HG03571 (cell line): ENCODE measurements at regions not wholly inside any gene's neighbourhood (a gene's known extent, or its start where the extent isn't known, plus 50 kb on each side); places are given as distances from the start of the nearest gene placed in this dataset.
A peak's percentile ranks its signal among the peaks of the same experiment; 100 is the strongest.

ENCODE experiments used
- ATAC-seq: cut with Tn5 transposase; IDR thresholded peaks from one replicate; pipeline ENCODE4 v1.9.1; 2021; ENCODE audit not compliant: unreplicated experiment

DNA sequence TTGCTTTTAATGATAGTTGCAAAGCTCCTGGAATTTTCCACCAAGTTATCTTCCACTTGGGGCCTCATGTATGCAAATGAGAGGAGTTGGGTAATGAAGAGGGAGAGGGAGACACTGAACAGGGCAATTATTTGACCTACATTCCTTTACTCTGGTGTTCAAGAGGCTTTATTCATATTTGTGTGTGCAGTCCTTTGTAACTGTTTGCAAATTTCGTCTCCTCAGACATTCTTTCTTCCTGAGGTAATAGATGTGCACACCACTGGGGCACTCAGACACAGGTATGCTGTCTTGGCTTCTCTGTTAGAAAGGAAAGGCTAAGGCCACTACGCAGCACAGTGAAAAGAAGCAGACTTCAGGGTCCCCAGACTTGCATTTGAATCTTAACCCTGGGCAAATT lies 189.7 kb upstream of the IL12A start:
- no peak for ATAC-seq

DNA sequence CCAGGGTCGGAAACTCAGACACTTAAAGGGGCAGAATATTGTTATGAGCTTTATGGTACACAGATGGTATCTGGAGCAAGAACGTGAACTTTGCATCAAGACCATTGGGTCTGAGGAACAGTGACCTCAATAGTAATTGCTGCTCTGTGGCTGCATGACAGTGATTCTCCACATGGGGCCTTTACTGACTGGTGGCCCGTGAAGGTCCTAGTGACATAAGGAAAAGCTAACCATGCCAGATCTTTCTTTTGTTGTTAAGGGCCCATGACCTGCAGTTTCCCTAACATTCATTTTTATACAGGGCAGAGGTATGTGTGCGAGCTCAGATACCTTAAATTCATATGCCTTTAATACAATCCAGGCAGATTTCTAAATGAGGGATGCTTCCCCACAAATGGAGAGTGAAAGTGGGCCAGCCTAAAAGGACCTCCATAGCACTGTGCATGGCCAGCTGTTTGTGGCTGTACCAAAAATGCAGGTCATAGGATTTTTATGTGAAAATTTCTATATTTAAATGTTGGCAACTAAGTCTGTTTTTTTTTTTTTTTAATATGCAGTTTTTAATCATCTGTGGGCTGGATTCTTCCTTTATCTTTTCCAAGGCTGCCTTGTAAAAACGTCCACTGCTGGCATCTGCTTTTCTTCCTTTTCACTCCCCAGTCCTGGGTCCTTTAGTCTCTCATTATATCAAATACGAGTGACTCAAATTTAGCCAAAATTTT lies 188.0 kb upstream of the IL12A start:
- no peak for ATAC-seq

DNA sequence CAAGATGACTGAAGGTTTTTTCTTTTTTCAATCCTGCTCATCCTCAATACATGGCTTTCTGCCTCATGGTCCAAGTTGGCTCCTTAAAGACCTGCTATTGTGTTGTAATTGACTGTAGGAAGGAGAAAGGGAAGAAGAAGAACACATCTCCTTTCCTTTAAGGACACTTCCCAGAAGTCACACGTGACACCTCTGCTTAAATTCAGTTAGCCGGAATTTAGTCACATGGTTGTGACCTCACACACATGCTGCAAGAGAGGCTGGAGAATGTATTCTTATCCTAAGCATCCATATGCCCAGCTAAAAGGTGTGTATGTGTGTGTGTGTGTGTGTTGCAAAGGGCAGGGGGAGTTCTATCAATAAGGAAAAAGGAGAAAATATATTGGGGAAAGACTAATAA lies 185.8 kb upstream of the IL12A start:
- no peak for ATAC-seq

DNA sequence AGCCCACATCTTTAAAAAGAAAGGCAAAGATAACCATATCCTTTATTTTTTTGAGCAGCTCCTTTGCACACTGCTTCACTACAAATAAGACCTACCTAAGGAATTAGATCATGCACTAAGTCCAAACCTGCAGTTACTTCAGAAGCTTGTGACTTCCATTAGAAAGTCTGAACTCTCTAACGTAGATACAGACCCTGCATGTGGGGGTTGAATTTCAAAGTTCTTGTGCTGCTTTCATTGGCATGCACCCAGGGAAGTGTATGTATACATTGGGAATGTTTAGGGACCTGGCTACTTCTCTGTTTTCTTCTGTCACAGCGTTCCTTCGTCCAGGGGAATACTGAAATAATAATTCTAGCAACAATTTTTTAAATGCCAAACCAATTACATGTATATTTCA lies 185.2 kb upstream of the IL12A start:
- no peak for ATAC-seq

DNA sequence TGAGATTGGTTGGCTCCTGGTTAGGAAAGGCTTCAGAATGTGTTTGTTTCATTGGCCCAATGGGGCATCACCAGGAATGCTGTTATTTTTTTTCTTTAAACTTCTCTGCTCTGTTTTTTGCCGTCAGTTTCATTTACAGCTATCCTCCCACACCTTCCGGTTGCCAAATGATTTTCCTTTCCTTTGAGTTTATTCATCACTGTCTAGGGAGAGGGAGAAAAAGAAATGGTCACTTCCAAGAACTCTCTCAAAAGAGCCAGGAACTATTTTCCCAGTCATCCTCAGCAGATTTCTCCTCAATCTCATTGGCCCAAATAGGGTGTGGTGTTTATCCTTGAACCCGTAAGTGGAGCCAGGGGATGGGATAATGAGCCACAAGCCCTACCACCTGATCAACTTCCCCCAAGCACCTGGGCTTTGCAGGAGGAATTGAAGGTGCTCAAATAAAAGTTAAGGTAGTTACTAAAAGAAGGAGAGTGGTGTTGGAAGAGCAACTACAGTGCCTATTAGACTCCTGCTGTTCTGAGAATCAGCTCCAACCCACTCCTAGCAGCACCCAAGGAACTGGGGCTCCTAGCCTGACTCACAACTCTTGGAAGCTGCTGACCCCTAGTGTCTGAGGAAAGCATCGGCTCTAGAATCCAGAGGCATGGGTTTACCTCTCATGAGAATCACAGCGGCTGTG lies 183.8 kb upstream of the IL12A start:
- peak; percentile 94 for ATAC-seq

DNA sequence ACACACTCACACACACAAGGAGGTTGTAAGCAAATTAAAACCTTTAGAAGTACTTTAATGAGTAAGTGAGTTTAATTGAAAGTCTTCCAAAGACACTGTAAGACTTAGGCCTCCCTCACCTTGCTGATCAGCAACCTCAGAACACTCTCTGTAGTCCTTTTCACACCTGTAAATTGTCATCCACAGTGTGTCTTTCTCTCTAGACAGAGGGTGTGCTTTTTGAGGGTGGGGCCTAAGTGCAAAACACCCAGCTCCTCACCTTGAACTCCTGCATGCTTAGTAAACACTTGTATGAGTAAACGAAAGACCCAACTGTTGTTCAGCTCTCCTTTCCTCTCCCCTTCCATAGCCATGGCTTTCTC lies 183.2 kb upstream of the IL12A start:
- peak; percentile 11 for ATAC-seq

DNA sequence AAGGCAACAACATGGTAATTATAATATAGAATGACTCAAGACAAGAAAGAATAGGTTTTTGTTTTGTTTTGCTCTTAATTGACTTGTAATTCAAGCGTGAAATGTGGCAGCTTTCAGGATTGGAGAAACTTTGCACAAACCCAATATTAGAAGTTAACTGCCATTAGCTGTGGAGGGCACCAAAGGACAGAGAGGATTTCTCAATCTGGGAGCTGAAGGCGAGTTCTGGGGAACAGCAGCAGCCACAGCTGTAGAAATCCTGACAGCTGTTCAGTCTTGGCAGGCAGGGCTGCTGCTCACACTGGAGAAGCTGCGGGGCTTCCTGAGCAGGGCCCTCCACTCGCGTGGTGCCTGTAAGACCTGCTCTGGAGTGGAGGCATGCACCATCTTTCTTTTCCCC lies 182.2 kb upstream of the IL12A start:
- no peak for ATAC-seq

DNA sequence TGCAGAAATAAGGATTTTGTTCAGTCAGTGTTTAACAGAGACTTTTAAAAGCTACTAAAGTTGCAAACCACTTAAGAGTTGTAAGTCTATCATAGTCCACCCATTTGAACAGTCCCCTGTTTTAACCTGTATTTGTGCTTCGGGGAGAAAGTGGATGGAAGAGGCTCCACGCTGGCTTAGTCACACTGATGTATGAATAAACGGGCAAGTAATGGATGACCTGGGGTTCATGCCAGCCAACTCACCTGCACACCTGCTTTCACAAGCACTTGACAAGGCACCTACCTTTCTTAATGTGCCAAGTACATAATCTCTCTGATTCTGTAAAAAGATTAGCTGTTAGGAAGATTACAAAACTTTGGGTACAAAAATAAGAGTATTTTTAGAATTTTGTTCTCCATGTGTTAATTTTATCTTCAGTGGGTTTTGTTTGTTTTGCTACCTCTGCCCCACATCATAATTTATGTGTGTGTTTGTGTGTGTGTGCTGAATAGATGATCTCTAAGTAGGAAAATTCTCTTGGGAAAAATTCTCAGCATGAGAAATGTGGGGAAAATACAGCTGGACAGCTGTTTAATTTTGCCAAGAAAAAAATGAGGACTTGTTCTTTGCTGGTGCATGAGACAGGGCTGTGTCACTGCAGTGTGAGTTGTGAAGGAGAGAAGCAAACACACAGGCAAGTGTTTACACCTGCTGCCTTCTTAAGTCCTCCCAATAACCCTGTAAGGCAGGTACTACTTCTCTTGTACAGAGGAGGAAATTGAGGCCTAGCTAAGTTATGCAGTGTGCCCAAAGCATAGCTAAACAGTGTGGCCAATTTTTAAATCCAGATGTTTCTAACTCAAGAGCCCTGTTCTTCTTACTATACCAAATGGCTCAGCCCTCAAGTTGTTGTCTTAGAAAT lies 181.2 kb upstream of the IL12A start:
- no peak for ATAC-seq

DNA sequence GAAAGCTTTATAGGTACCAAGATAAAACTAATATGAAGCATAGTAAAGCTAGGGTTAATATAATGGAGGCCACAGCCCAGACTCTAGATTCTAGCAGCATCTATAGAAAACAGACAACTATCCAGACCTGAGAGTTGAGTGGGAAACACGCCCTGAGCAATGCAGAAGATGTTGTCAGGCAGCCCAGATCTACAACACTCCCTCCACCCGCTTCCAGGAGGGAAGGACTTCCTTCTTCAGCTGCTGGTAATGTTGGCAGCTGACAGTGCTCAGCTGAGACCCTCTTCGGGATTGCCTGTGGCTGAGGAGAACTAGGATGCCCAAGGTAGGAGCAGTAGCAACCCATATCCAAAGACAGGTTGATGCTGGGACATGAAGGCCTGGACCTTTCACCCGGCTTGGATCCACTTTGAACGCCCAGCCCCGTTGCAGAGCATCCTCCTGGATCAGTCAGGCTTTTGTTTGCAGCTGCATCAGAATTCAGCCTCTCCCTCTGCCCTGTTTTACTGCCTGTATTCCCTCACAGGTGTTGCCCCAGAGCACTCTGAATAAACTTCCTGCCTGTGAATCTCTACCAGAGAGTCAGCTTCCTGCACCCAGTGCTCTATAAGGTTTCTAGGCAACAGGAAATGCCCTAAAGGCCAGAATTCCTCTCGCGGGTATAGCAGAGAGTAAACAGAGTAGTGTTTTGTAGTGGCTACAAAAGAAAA lies 174.7 kb upstream of the IL12A start:
- ATAC-seq = no peak

DNA sequence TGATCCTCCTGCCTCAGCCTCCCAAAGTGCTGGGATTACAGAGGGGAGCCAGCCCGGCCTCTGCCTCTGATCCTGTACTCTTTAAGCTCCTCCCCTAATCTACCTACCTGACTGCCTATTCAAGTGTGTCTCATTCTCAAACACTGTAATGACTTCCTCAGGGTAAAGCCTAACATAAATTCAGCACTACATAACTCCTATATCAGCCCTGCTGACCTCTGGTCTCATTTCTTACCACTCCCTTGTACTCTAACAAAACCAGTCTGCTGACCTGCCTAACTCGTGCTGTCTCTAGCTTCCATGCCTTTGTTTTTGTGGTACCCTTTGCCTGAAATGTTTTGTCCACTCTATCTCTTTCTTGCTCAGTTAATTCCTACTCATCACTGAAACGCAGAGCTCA lies 172.1 kb upstream of the IL12A start:
- ATAC-seq = no peak

DNA sequence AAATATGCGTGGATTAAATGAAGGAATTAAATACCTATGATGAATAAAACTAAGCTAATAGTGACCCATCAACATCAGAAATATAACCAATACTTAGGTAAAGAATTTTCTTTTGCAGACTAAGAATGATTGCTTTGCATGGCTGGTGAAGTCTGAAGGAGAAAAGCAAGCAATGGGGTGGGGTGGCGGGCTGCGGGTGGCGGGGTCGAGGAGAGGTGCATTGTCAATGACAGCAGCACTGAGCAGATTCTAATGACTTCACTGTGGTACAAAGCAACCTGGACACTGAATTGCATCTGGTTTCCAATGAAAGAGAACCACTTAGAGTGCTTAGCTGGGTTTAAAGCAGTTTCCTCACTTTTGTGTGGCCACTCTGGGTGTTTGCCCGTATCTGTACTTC lies 171.5 kb upstream of the IL12A start:
- ATAC-seq = no peak

DNA sequence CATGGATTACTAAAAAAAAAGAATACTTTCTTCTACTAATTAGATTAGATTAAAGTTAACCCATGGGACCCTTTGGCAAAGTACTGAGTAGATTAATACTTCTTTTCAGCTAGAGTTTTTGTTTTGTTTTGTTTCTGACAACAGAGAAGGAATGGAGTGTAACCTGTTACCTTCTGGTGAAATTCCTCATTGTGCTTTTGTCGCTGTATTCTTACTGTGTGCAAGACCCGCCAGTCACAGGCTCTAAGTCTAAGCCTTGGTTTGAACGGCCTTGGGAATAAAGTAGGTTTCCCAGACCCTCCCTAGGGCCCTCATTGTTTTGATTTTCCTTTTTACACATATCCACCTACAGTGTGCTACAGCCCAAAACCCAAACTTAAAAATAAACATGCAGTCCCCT lies 171.1 kb upstream of the IL12A start:
- ATAC-seq = no peak

DNA sequence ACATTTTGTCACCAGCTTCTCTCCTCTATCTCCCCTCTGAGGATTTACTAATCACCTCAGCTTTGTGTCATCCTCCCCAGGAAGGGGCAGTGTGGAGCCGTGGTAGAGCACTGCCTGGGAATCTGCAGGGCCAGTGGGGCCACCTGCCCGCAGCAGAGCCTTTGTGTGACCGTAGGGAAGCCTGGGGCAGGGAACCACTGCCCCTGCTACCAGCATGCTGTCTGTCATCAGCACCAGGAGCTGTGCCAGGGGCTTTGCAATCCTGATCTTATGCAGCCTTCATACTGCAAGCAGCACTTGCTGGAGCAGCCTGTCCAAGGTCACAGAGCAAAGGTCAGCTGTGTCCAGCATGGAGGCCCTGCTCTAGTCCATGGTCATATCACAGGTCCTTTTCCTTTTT lies 170.2 kb upstream of the IL12A start:
- no peak for ATAC-seq

DNA sequence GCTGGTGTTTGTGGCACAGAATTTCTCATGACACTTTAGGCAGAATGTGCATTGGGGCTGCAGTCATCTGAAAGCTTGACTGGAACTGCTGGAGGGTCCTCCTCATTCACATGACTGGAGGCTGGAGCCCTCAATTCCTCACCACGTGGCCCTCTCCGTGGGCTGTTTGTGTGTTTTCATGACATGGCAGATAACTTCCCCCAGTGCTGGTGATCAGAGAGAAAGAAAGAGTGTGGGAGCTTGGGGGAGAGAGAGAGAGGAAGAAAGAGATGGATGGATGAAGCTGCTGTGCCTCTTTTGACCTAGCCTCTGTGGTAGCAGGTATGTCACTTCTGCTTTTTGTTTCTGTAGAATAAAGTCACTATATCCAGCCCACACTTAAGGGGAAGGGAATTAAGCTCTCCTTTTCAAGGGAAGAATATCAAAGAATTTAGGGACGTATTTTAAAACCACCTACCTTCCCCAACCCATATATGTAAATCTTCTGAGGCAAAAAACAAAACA lies 169.6 kb upstream of the IL12A start:
- no peak for ATAC-seq

DNA sequence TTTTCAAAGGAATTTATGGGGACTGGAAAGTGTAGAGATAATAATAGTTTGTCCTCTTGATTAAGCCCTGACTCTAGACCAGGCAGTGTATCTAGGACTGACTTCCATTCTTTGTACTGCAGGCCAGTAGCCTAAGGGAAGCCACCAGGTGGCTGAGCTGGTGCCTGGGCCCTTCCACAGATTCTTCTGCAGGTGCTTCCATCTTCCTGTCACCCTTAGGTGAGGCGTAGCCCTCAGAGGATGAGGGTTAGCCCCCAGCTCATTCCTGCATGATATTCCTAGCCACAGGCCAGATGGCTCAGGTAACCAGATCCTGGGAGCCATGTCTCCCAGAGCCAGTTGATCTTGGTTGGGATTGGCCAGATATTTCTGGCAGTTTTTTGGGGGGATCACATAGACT lies 169.0 kb upstream of the IL12A start:
- no peak for ATAC-seq

DNA sequence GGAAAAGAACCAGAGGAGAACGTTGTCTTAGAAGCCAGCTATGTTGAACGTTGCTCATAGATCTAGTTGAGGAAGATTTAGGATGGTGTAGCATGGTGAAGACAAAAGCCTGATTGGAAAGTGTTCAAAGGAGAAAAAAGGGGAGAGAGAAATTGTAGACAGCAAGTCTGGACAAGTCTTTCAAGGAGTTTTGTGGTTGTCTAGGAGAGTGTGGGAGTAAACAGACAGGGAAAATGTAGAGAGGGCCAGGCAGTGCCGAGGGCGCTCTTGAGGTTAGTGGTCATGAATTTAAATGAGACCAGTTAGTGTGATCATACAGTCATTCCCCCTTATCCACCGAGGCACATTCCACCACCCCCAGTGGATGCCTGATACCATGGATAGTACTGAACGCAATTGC lies 167.5 kb upstream of the IL12A start:
- ATAC-seq = no peak

DNA sequence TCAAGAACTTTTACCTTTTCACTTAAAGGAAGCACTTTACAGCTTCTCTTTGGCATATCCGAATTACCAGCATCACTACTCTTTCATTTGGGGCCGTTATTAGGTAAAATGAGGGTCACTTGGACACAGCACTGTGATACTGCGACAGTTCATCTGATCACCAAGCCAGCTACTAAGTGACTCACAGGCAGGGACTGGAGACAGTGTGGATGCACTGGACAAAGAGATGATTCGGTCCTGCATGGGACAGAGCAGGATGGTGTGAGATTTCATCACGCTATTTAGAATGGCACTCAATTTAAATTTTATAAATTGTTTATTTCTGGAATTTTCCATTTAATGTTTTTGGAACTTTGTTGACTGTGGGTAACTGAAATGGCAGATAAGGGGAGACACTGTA lies 166.9 kb upstream of the IL12A start:
- no peak for ATAC-seq

DNA sequence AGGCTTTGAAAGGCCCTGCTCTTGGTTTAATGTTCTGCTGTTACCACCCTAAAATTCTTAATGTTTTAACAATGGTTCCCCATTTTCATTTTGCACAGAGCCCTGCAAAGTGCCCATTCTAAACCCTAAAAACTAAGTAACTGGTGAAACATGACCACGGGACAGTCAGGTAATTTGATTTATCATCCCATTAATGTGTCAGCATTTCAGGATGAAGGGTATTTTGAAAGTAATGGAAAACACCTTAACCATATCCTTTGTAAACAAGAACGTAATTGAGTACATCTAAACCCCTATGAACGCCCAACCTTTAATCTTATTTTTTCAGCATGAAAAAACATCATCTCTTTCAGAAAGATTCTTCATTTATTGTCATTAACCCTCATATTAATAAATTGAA lies 164.9 kb upstream of the IL12A start:
- ATAC-seq = no peak

DNA sequence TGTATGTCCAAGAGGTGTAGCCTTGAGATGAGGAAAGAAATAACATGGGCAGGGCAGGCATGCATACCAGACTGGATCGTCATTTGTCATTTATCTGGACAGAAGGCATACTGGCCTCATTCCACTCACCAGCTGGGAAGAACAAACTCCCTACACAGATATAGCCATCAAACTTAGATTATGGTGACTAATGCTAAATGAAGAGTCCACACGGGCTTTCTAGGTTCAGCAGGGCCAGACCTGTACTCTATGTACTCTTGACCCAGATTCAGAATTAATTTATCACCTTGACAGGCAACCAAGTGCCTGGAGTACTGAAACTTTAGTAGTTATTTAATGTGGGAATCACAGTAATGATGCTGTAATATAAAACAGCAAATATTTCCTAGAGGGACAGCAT lies 164.3 kb upstream of the IL12A start:
- no peak for ATAC-seq

DNA sequence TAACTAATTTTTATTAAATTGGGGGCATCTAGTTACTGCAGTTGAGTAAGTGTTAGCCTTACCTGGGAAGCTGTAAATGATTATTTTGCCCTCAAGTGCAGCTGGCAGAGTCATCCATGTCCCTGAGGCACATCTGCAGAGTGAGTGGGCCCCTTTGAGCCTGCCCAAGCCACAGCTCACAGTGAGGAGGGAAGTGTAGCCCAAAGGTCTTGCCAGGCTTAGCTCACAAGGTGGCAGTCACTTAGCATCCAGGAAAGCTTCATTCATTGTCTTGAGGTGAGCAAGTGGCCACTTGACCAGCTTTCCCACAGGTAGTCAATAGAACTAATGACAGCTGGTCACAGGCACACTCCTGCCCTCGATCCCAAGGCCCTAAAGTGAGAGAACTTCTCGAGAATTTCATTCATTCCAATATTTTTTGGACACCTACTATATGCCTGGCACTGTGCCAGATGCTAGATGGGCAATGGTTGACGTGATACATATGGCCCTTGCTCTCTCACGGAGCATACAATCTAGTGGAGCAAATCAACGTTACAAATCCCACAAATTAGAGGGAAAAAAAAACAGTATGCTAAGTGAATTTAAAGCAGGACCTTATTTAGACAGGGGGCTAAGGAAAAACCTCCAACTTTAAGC lies 163.3 kb upstream of the IL12A start:
- ATAC-seq = no peak

DNA sequence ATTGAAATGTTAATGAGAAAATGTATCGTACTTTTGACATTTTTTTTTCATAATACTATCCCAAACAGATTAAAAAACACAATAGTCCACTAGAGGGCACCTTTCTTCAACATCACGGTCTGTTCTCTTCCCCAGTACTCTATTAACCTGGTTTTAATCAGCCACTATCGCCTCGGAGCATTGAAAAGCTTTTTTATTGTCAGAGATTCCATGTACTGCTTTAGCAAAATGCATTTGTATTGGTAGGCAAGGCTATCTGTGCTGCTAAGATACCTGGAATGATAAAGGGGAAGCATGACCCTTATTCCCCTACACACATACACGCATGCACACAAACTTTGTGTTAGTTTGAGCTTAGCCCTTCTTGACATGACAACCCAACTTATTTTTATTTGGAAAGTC lies 160.1 kb upstream of the IL12A start:
- no peak for ATAC-seq
